ENCODE measurements at regions not wholly inside any gene's neighbourhood (a gene's known extent, or its start where the extent isn't known, plus 50 kb on each side); places are given as distances from the start of the nearest gene placed in this dataset.
"Not testable (repeated sequence)": the region's sequence is repeated elsewhere in the genome, so short reads cannot be mapped to it uniquely, and the experiment has no call there.

GRCh38 chr7:36036590-36036989 lies 116.5 kb upstream of the EEPD1 start:
- DNase-seq: peak in 5 of 56 donors; percentile 43 to 58 (median 54)

GRCh38 chr7:36037121-36037662 lies 115.9 kb upstream of the EEPD1 start:
- DNase-seq: peak in 47 of 56 donors; percentile 4 to 86 (median 58)

GRCh38 chr7:36038063-36038721 lies 114.9 kb upstream of the EEPD1 start:
- no peak for DNase-seq

GRCh38 chr7:36039243-36039642 lies 113.8 kb upstream of the EEPD1 start:
- DNase-seq: no peak

GRCh38 chr7:36039671-36040070 lies 113.4 kb upstream of the EEPD1 start:
- no peak for DNase-seq

GRCh38 chr7:36040679-36041078 lies 112.4 kb upstream of the EEPD1 start:
- DNase-seq: no peak

- no peak for DNase-seq
These were observed 108.8 kb upstream of the EEPD1 start for GRCh38 chr7:36044101-36044892.

- no peak for DNase-seq
These were observed 107.7 kb upstream of the EEPD1 start for GRCh38 chr7:36045326-36045725.

- no peak for DNase-seq
These were observed 107.2 kb upstream of the EEPD1 start for GRCh38 chr7:36045830-36046341.

GRCh38 chr7:36047091-36047658 lies 105.9 kb upstream of the EEPD1 start:
- DNase-seq: no peak

- no peak for DNase-seq
These were observed 104.7 kb upstream of the EEPD1 start for GRCh38 chr7:36048141-36048901.

- no peak for DNase-seq
These were observed 104.2 kb upstream of the EEPD1 start for GRCh38 chr7:36048902-36049240.

- DNase-seq: no peak
These were observed 101.6 kb upstream of the EEPD1 start for GRCh38 chr7:36051501-36051900.

- DNase-seq: no peak
These were observed 99.5 kb upstream of the EEPD1 start for GRCh38 chr7:36053589-36053988.

- no peak for DNase-seq
These were observed 98.4 kb upstream of the EEPD1 start for GRCh38 chr7:36054637-36055036.

GRCh38 chr7:36055207-36055606 lies 97.8 kb upstream of the EEPD1 start:
- no peak for DNase-seq

GRCh38 chr7:36057323-36057722 lies 95.7 kb upstream of the EEPD1 start:
- peak in 6 of 56 donors; percentile 1 to 13 (median 4) for DNase-seq

- DNase-seq: no peak
These were observed 94.9 kb upstream of the EEPD1 start for GRCh38 chr7:36058020-36058592.

GRCh38 chr7:36060388-36060787 lies 92.7 kb upstream of the EEPD1 start:
- DNase-seq: not testable (repeated sequence)

- no peak for DNase-seq
These were observed 90.8 kb upstream of the EEPD1 start for GRCh38 chr7:36062154-36062815.
